ENCODE measurements at regions not wholly inside any gene's neighbourhood (a gene's known extent, or its start where the extent isn't known, plus 50 kb on each side); places are given as distances from the start of the nearest gene placed in this dataset.
A peak's percentile ranks its signal among the peaks of the same experiment; 100 is the strongest.
"Not testable (repeated sequence)": the region's sequence is repeated elsewhere in the genome, so short reads cannot be mapped to it uniquely, and the experiment has no call there.

- DNase-seq (ENCODE audit: low read depth, low spot score) = no peak
- no peak overlapping the region for H3K4me3 ChIP-seq (ENCODE audit: low read length)
Observed at GRCh38 chr3:35393901-35394799, 245.2 kb upstream of the ARPP21 start.

GRCh38 chr3:35394905-35395304 is 244.4 kb upstream of the ARPP21 start:
- no peak overlapping the region for H3K4me3 ChIP-seq (ENCODE audit: low read length)
- DNase-seq (ENCODE audit: low read depth, low spot score) = no peak

GRCh38 chr3:35401671-35402070 is 237.7 kb upstream of the ARPP21 start:
- no peak for DNase-seq (ENCODE audit: low read depth, low spot score)

GRCh38 chr3:35404571-35404970 is 234.8 kb upstream of the ARPP21 start:
- DNase-seq (ENCODE audit: low read depth, low spot score) = no peak
- no peak overlapping the region for H3K4me3 ChIP-seq (ENCODE audit: low read length)

More at GRCh38 chr3:35401671-35402070, 237.7 kb upstream of the ARPP21 start:
- H3K4me3 ChIP-seq (ENCODE audit: low read length) = no peak overlapping the region

GRCh38 chr3:35408882-35409281 is 230.4 kb upstream of the ARPP21 start:
- H3K4me3 ChIP-seq (ENCODE audit: low read length) = no peak overlapping the region
- DNase-seq (ENCODE audit: low read depth, low spot score) = no peak

- H3K4me3 ChIP-seq (ENCODE audit: low read length) = no peak overlapping the region
- DNase-seq (ENCODE audit: low read depth, low spot score) = no peak
Observed at GRCh38 chr3:35409991-35410390, 229.3 kb upstream of the ARPP21 start.

- H3K4me3 ChIP-seq (ENCODE audit: low read length) = no peak overlapping the region
- no peak for DNase-seq (ENCODE audit: low read depth, low spot score)
Observed at GRCh38 chr3:35413483-35413882, 225.8 kb upstream of the ARPP21 start.

GRCh38 chr3:35417080-35417479 is 222.2 kb upstream of the ARPP21 start:
- H3K4me3 ChIP-seq (ENCODE audit: low read length) = no peak overlapping the region
- no peak for DNase-seq (ENCODE audit: low read depth, low spot score)

GRCh38 chr3:35422101-35422500 is 217.2 kb upstream of the ARPP21 start:
- no peak for DNase-seq (ENCODE audit: low read depth, low spot score)

GRCh38 chr3:35422836-35423601 is 216.3 kb upstream of the ARPP21 start:
- no peak for DNase-seq (ENCODE audit: low read depth, low spot score)
- H3K4me3 ChIP-seq (ENCODE audit: low read length) = no peak overlapping the region

More at GRCh38 chr3:35422101-35422500, 217.2 kb upstream of the ARPP21 start:
- no peak overlapping the region for H3K4me3 ChIP-seq (ENCODE audit: low read length)

- H3K4me3 ChIP-seq (ENCODE audit: low read length) = no peak overlapping the region
- no peak for DNase-seq (ENCODE audit: low read depth, low spot score)
Observed at GRCh38 chr3:35426366-35426958, 212.9 kb upstream of the ARPP21 start.

GRCh38 chr3:35437381-35437780 is 201.9 kb upstream of the ARPP21 start:
- DNase-seq (ENCODE audit: low read depth, low spot score) = no peak
- H3K4me3 ChIP-seq (ENCODE audit: low read length) = no peak overlapping the region

GRCh38 chr3:35438101-35438500 is 201.2 kb upstream of the ARPP21 start:
- H3K4me3 ChIP-seq (ENCODE audit: low read length) = no peak overlapping the region
- no peak for DNase-seq (ENCODE audit: low read depth, low spot score)

GRCh38 chr3:35439663-35440062 is 199.7 kb upstream of the ARPP21 start:
- peak; percentile 29 for DNase-seq (ENCODE audit: low read depth, low spot score)
- no peak overlapping the region for H3K4me3 ChIP-seq (ENCODE audit: low read length)

GRCh38 chr3:35440826-35441225 is 198.5 kb upstream of the ARPP21 start:
- no peak for DNase-seq (ENCODE audit: low read depth, low spot score)
- no peak overlapping the region for H3K4me3 ChIP-seq (ENCODE audit: low read length)

GRCh38 chr3:35446896-35447295 is 192.4 kb upstream of the ARPP21 start:
- no peak for DNase-seq (ENCODE audit: low read depth, low spot score)
- no peak overlapping the region for H3K4me3 ChIP-seq (ENCODE audit: low read length)

- no peak overlapping the region for H3K4me3 ChIP-seq (ENCODE audit: low read length)
- no peak for DNase-seq (ENCODE audit: low read depth, low spot score)
Observed at GRCh38 chr3:35448121-35448520, 191.2 kb upstream of the ARPP21 start.

- no peak for DNase-seq (ENCODE audit: low read depth, low spot score)
- H3K4me3 ChIP-seq (ENCODE audit: low read length) = no peak overlapping the region
Observed at GRCh38 chr3:35448681-35449080, 190.6 kb upstream of the ARPP21 start.

- not testable (repeated sequence) for DNase-seq (ENCODE audit: low read depth, low spot score); H3K4me3 ChIP-seq (ENCODE audit: low read length)
Observed at GRCh38 chr3:35454819-35455218, 184.5 kb upstream of the ARPP21 start.

GRCh38 chr3:35473956-35474355 is 165.4 kb upstream of the ARPP21 start:
- no peak for DNase-seq (ENCODE audit: low read depth, low spot score)
- no peak overlapping the region for H3K4me3 ChIP-seq (ENCODE audit: low read length)
